ENCODE measurements at regions not wholly inside any gene's neighbourhood (a gene's known extent, or its start where the extent isn't known, plus 50 kb on each side); places are given as distances from the start of the nearest gene placed in this dataset.

- Histone ChIP-seq H3K9ac (ENCODE audit: low read depth, low read length, poor library complexity, severe bottlenecking) (no peak overlapping the region), H4K20me1 (ENCODE audit: insufficient read depth, low read length, poor library complexity, severe bottlenecking) (no peaks in the 10 kb centered on the region), H3F3A (ENCODE audit: low read depth) (no peaks in the 10 kb centered on the region), H3K9me3 (ENCODE audit: insufficient read depth, low read depth, low read length) (no peaks in the 10 kb centered on the region), H3K79me2 (ENCODE audit: insufficient read depth, low read length) (no peaks in the 10 kb centered on the region), H3K36me3 (ENCODE audit: insufficient read depth, low read length) (no peaks in the 10 kb centered on the region), H3K4me1 (ENCODE audit: insufficient read depth, low read length, poor library complexity, severe bottlenecking) (no peaks in the 10 kb centered on the region), H2AFZ (ENCODE audit: low read length) (no peak overlapping the region), H3K4me3 (ENCODE audit: low read length, poor library complexity, severe bottlenecking) (no peak overlapping the region), H3K27me3 (ENCODE audit: insufficient read depth, low read length, poor library complexity, severe bottlenecking) (no peaks in the 10 kb centered on the region), H3K9me2 (replicated peaks; ENCODE audit: low read depth, low read length) (no peaks in the 10 kb centered on the region), H3K4me2 (ENCODE audit: low read depth, low read length, poor library complexity, severe bottlenecking) (no peak overlapping the region)
- no peak for TF ChIP-seq CTCF (conservative IDR thresholded peaks at IDR 0.05; ENCODE audit: low read length)
- TF ChIP-seq EZH2phosphoT487 (IDR thresholded peaks at IDR 0.05; ENCODE audit: borderline replicate concordance) = no peak
Observed at GRCh38 chrX:43553257-43553656, 102.8 kb upstream of the MAOA start.

GRCh38 chrX:43556207-43556606, 99.9 kb upstream of the MAOA start:
- no peak for TF ChIP-seq CTCF (conservative IDR thresholded peaks at IDR 0.05; ENCODE audit: low read length)
- no peak for TF ChIP-seq EZH2phosphoT487 (IDR thresholded peaks at IDR 0.05; ENCODE audit: borderline replicate concordance)
- no peaks in the 10 kb centered on the region for H4K20me1 ChIP-seq (ENCODE audit: insufficient read depth, low read length, poor library complexity, severe bottlenecking)
- no peak overlapping the region for H2AFZ ChIP-seq (ENCODE audit: low read length)
- no peak overlapping the region for H3K4me3 ChIP-seq (ENCODE audit: low read length, poor library complexity, severe bottlenecking)
- no peaks in the 10 kb centered on the region for H3K4me1 ChIP-seq (ENCODE audit: insufficient read depth, low read length, poor library complexity, severe bottlenecking)
- H3K4me2 ChIP-seq (ENCODE audit: low read depth, low read length, poor library complexity, severe bottlenecking) = no peak overlapping the region
- no peaks in the 10 kb centered on the region for H3F3A ChIP-seq (ENCODE audit: low read depth)
- H3K9ac ChIP-seq (ENCODE audit: low read depth, low read length, poor library complexity, severe bottlenecking) = no peak overlapping the region
- H3K79me2 ChIP-seq (ENCODE audit: insufficient read depth, low read length) = no peaks in the 10 kb centered on the region
- H3K9me3 ChIP-seq (ENCODE audit: insufficient read depth, low read depth, low read length) = no peaks in the 10 kb centered on the region
- H3K9me2 ChIP-seq (replicated peaks; ENCODE audit: low read depth, low read length) = no peaks in the 10 kb centered on the region
- no peaks in the 10 kb centered on the region for H3K27me3 ChIP-seq (ENCODE audit: insufficient read depth, low read length, poor library complexity, severe bottlenecking)
- H3K36me3 ChIP-seq (ENCODE audit: insufficient read depth, low read length) = no peaks in the 10 kb centered on the region

- no peaks in the 10 kb centered on the region for H4K20me1 ChIP-seq (ENCODE audit: insufficient read depth, low read length, poor library complexity, severe bottlenecking)
- H3K36me3 ChIP-seq (ENCODE audit: insufficient read depth, low read length) = no peaks in the 10 kb centered on the region
- peak overlapping the region; percentile 27 for H3K4me2 ChIP-seq (ENCODE audit: low read depth, low read length, poor library complexity, severe bottlenecking)
- no peaks in the 10 kb centered on the region for H3K27me3 ChIP-seq (ENCODE audit: insufficient read depth, low read length, poor library complexity, severe bottlenecking)
- no peak overlapping the region for H3K9ac ChIP-seq (ENCODE audit: low read depth, low read length, poor library complexity, severe bottlenecking)
- no peaks in the 10 kb centered on the region for H3K79me2 ChIP-seq (ENCODE audit: insufficient read depth, low read length)
- no peak overlapping the region for H3K4me3 ChIP-seq (ENCODE audit: low read length, poor library complexity, severe bottlenecking)
- peak overlapping the region; percentile 84 for H2AFZ ChIP-seq (ENCODE audit: low read length)
- H3K4me1 ChIP-seq (ENCODE audit: insufficient read depth, low read length, poor library complexity, severe bottlenecking) = no peaks in the 10 kb centered on the region
- no peak for TF ChIP-seq EZH2phosphoT487 (IDR thresholded peaks at IDR 0.05; ENCODE audit: borderline replicate concordance)
- TF ChIP-seq CTCF (conservative IDR thresholded peaks at IDR 0.05; ENCODE audit: low read length) = peak; percentile 62
- no peaks in the 10 kb centered on the region for H3F3A ChIP-seq (ENCODE audit: low read depth)
- no peaks in the 10 kb centered on the region for H3K9me2 ChIP-seq (replicated peaks; ENCODE audit: low read depth, low read length)
- H3K9me3 ChIP-seq (ENCODE audit: insufficient read depth, low read depth, low read length) = no peaks in the 10 kb centered on the region
Observed at GRCh38 chrX:43557792-43558191, 98.3 kb upstream of the MAOA start.
